Fibroblast of pulmonary artery (primary cell): ENCODE measurements at regions not wholly inside any gene's neighbourhood (a gene's known extent, or its start where the extent isn't known, plus 50 kb on each side); places are given as distances from the start of the nearest gene placed in this dataset.

Source experiments
- DNase-seq: peaks from one replicate; pipeline ENCODE4 v3.0.0-alpha.2; 2010; ENCODE audit warnings: low read depth
- H3K4me3 ChIP-seq: replicated peaks from 2 replicates; pipeline ENCODE4 v1.5.1; 2011; ENCODE audit warnings: low read depth, mild to moderate bottlenecking, control low read depth, low read length, moderate library complexity
- TF ChIP-seq, protein P1 (sequence below): IDR thresholded peaks from 2 replicates; pipeline ENCODE4 v1.5.1; 2011; ENCODE audit warnings: mild to moderate bottlenecking, control low read depth, low read length, inconsistent platforms; ENCODE audit errors: missing control alignments

- TF ChIP-seq, protein P1, sequence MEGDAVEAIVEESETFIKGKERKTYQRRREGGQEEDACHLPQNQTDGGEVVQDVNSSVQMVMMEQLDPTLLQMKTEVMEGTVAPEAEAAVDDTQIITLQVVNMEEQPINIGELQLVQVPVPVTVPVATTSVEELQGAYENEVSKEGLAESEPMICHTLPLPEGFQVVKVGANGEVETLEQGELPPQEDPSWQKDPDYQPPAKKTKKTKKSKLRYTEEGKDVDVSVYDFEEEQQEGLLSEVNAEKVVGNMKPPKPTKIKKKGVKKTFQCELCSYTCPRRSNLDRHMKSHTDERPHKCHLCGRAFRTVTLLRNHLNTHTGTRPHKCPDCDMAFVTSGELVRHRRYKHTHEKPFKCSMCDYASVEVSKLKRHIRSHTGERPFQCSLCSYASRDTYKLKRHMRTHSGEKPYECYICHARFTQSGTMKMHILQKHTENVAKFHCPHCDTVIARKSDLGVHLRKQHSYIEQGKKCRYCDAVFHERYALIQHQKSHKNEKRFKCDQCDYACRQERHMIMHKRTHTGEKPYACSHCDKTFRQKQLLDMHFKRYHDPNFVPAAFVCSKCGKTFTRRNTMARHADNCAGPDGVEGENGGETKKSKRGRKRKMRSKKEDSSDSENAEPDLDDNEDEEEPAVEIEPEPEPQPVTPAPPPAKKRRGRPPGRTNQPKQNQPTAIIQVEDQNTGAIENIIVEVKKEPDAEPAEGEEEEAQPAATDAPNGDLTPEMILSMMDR = no peak
- no peak for DNase-seq
- no peak overlapping the region for H3K4me3 ChIP-seq
Observed at GRCh38 chr13:30004204-30004603, 153.8 kb upstream of the UBL3 start.

DNA sequence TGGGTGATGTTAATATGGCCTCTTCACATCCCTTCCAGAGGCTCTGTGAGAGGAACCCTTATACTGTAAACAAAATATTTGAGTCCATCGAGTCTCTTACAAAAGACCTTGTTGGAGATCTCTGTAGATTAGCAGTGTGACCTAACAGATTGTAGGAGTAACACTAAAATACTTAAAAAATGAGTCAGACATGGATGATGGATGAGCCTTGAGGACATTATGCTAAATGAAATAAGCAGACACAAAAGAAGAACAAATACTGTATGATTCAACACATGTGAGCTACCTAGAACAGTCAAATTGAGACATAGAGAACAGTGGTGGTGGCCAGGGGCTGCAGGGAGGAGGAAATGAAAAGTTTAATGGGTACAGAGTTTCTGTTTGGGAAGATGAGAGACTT, 152.2 kb upstream of the UBL3 start:
- peak; percentile 42 for DNase-seq
- H3K4me3 ChIP-seq = no peak overlapping the region
- TF ChIP-seq, protein P1 = no peak

- TF ChIP-seq, protein P1 = no peak
- H3K4me3 ChIP-seq = no peak overlapping the region
- DNase-seq = no peak
Observed at GRCh38 chr13:30000370-30000765, 150.0 kb upstream of the UBL3 start.

- DNase-seq = no peak
- TF ChIP-seq, protein P1 = no peak
- no peak overlapping the region for H3K4me3 ChIP-seq
Observed at GRCh38 chr13:29999492-30000369, 149.3 kb upstream of the UBL3 start.

DNA sequence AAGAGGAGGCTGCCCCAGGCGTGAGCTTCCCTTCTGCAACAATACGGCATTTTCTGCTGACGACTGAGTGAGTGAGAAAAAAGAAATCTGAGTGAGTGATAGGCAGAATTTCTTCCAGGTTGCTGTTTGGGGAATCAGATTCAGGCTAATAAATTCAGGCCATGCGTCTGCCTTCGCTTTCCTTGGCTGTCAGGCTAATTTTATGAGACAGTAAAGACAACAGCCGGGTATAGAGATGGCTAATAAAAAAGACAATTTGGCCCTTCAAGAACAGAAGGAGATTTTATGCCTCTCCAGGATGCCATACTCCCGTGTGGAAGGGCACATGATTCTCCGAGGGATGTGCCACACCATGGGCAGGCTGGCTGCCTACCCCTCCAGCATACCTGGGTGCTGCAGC, 145.9 kb upstream of the UBL3 start:
- DNase-seq = no peak
- TF ChIP-seq, protein P1 = no peak
- H3K4me3 ChIP-seq = no peak overlapping the region

DNA sequence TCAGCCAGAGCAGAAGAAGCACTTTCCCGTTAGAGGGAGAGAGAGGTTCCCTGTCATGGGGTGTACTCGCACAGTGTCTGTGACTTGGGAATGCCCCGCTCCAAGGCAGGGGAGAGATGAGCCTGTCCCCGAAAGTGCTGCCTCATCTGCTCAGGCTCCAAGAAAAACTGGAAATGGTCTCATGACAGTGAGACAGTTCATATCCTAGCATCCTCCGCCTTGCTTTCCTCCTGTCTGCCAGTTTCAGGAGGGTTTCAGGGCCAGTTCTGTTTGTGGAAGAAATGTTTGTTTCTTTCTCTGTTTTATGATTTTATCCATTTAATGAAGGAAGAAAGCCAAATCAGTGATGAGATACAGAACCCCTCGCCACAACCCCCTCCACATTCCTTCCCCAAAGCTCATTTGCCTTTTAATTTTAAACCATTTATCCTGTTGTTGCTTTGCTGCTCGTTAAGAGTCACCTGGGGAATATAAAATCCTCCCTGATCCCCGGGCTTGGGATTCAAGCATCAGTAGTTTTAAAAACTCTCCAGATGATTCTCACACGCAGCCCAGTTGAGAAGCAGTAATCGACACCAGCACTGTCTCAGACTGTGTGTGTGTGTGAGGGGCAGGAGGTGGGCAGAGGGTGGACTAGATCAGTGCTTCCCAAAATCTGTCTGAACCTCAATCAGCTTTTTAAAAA, 144.6 kb upstream of the UBL3 start:
- TF ChIP-seq, protein P1 = no peak
- DNase-seq = no peak
- no peak overlapping the region for H3K4me3 ChIP-seq
